ENCODE measurements at regions not wholly inside any gene's neighbourhood (a gene's known extent, or its start where the extent isn't known, plus 50 kb on each side); places are given as distances from the start of the nearest gene placed in this dataset.
"Not testable (repeated sequence)": the region's sequence is repeated elsewhere in the genome, so short reads cannot be mapped to it uniquely, and the experiment has no call there.

DNA sequence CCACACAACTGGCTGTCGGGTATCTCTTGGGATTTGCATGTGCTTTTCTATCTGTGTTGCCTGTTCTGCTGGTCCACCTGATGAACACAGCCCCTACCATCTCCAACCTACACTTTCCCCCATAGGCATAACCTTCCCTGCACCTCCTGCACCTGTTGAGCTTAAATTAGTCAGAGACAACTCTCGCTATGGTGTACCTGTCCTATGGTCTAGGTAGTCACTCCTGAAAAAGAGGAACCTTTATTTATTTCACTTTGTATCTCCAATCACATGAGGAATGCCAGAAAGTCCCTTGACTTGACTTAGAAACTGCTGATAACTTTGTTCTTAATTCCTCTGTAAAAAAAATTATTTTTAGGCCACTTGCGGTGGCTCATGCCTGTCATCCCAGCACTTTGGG lies 338.1 kb downstream of the DHRSX start:
- H3K4me1 Mint-ChIP-seq (ENCODE audit: low read depth): no peaks in the 10 kb centered on the region
- no peaks in the 10 kb centered on the region for H3K36me3 Mint-ChIP-seq (ENCODE audit: low read depth)
- no peaks in the 10 kb centered on the region for H3K27me3 Mint-ChIP-seq (ENCODE audit: low read depth)
- DNase-seq: no peak
- peaks cover 19% of the 10 kb centered on the region for H3K9me3 Mint-ChIP-seq
- H3K4me3 Mint-ChIP-seq: no peak overlapping the region
- CTCF ChIA-PET: no interaction called here
- intact Hi-C loops (cut with micrococcal nuclease): no loop called here
- H3K27ac Mint-ChIP-seq: no peak overlapping the region

DNA sequence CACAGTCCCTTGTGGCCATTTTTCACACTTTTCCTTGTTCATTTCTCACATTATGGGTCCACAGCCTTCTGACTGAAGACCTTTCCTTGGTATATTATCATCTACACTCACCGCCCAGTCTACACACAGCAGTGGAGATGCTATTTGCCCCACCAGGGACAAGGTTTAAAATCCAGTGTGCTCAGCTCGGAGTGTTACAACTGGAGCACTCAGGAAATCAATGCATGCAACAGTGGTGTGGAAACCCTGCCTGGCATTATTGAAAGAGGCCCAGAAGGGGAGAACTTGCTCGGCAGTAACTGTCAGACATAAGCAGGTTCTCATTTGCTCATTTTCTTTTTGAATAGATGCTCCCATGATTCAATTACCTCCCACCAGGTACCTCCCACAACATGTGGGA lies 340.9 kb downstream of the DHRSX start:
- Mint-ChIP-seq H3K4me3 (no peak overlapping the region), H3K9me3 (peaks cover 19% of the 10 kb centered on the region)
- no peak for DNase-seq

DNA sequence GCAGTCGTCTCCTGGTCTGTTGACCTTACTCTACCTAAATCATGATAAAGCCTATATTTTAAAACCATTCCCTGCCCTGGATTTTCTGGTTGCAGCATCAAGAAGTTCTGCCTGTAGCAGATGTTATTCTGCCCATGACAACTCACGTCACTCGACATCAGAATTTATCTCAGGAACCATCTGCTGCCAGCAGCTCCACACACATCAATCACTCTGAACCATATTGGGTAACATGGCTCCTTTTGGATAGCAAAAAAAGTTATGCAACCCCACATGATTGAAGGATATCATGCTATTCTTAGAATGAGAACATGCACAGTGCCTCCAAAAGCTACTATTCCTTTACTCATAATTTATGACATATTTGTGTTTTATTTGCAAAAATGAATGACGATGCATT lies 341.4 kb downstream of the DHRSX start:
- H3K9me3 Mint-ChIP-seq: peaks cover 22% of the 10 kb centered on the region
- no peak overlapping the region for H3K4me3 Mint-ChIP-seq
- no peak overlapping the region for H3K27ac Mint-ChIP-seq
- intact Hi-C loops (cut with micrococcal nuclease): no loop called here
- CTCF ChIA-PET: no interaction called here
- H3K4me1 Mint-ChIP-seq (ENCODE audit: low read depth): no peaks in the 10 kb centered on the region
- H3K27me3 Mint-ChIP-seq (ENCODE audit: low read depth): no peaks in the 10 kb centered on the region
- H3K36me3 Mint-ChIP-seq (ENCODE audit: low read depth): no peaks in the 10 kb centered on the region
- DNase-seq: no peak

More for the DNA sequence above, 340.9 kb downstream of the DHRSX start:
- Mint-ChIP-seq H3K27me3 (ENCODE audit: low read depth) (no peaks in the 10 kb centered on the region), H3K36me3 (ENCODE audit: low read depth) (no peaks in the 10 kb centered on the region), H3K27ac (no peak overlapping the region), H3K4me1 (ENCODE audit: low read depth) (no peaks in the 10 kb centered on the region)
- CTCF ChIA-PET: no interaction called here
- intact Hi-C loops (cut with micrococcal nuclease): no loop called here

- peaks cover 47% of the 10 kb centered on the region for H3K9me3 Mint-ChIP-seq
- no peak for DNase-seq
- intact Hi-C loops (cut with micrococcal nuclease): no loop called here
- CTCF ChIA-PET: no interaction called here
- H3K36me3 Mint-ChIP-seq (ENCODE audit: low read depth): peaks cover 2% of the 10 kb centered on the region
- no peak overlapping the region for H3K4me3 Mint-ChIP-seq
- no peak overlapping the region for H3K27ac Mint-ChIP-seq
- no peaks in the 10 kb centered on the region for H3K27me3 Mint-ChIP-seq (ENCODE audit: low read depth)
- no peaks in the 10 kb centered on the region for H3K4me1 Mint-ChIP-seq (ENCODE audit: low read depth)
Observed at GRCh38 chrX:2150722-2151121, 350.1 kb downstream of the DHRSX start.

GRCh38 chrX:2150014-2150413 lies 350.8 kb downstream of the DHRSX start:
- H3K4me1 Mint-ChIP-seq (ENCODE audit: low read depth); CTCF ChIA-PET: not testable (repeated sequence)
- H3K9me3 Mint-ChIP-seq: peaks cover 46% of the 10 kb centered on the region

GRCh38 chrX:2149055-2149454 lies 351.7 kb downstream of the DHRSX start:
- H3K27ac Mint-ChIP-seq; H3K27me3 Mint-ChIP-seq (ENCODE audit: low read depth); H3K36me3 Mint-ChIP-seq (ENCODE audit: low read depth); H3K4me1 Mint-ChIP-seq (ENCODE audit: low read depth); DNase-seq; H3K4me3 Mint-ChIP-seq; CTCF ChIA-PET; intact Hi-C loops (cut with micrococcal nuclease): not testable (repeated sequence)
- H3K9me3 Mint-ChIP-seq: peaks cover 46% of the 10 kb centered on the region

More at GRCh38 chrX:2150014-2150413, 350.8 kb downstream of the DHRSX start:
- intact Hi-C loops (cut with micrococcal nuclease); H3K27ac Mint-ChIP-seq; H3K4me3 Mint-ChIP-seq; H3K36me3 Mint-ChIP-seq (ENCODE audit: low read depth); DNase-seq; H3K27me3 Mint-ChIP-seq (ENCODE audit: low read depth): not testable (repeated sequence)

- intact Hi-C loops (cut with micrococcal nuclease): no loop called here
- CTCF ChIA-PET: no interaction called here
- no peak overlapping the region for H3K27ac Mint-ChIP-seq
- H3K9me3 Mint-ChIP-seq: peaks cover 45% of the 10 kb centered on the region
- no peak for DNase-seq
- no peaks in the 10 kb centered on the region for H3K4me1 Mint-ChIP-seq (ENCODE audit: low read depth)
- H3K4me3 Mint-ChIP-seq: no peak overlapping the region
- H3K36me3 Mint-ChIP-seq (ENCODE audit: low read depth): peaks cover 1% of the 10 kb centered on the region
- no peaks in the 10 kb centered on the region for H3K27me3 Mint-ChIP-seq (ENCODE audit: low read depth)
Observed at GRCh38 chrX:2147928-2148327, 352.8 kb downstream of the DHRSX start.

DNA sequence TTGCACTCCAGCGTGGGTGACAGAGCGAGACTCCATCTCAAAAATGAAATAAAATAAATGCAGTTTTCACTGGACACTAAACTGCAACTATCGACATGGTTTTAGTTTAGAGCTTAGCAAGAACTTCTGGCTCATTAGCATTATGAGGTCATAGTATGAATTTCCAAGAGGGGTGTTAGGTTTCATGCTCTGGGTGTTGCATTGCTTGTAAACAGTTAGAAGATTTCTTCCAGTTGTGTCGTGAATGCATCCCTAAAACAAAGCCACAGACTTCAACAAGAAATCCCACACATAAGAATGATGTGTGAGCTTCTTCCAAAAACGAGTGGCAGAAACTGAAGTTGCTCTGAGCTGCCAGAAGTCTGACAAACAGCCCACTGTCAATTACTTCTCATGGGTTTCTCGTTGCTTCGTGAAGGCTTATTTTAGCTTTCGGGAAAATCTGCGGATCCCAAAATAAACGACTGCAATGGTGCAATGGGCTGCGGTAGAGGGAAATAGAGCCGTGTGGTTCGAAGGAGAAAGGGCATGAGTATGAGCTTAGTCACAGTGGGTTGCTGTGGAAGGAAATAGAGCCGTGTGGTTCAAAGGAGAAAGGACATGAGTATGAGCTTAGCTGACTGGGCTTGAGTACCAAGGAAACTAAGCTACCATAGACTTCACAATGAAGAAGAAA lies 354.9 kb downstream of the DHRSX start:
- H3K9me3 Mint-ChIP-seq: peaks cover 51% of the 10 kb centered on the region
- H3K27ac Mint-ChIP-seq: no peak overlapping the region
- no peaks in the 10 kb centered on the region for H3K27me3 Mint-ChIP-seq (ENCODE audit: low read depth)
- no peak overlapping the region for H3K4me3 Mint-ChIP-seq
- CTCF ChIA-PET: no interaction called here
- DNase-seq: no peak
- H3K36me3 Mint-ChIP-seq (ENCODE audit: low read depth): peaks cover 1% of the 10 kb centered on the region
- no peaks in the 10 kb centered on the region for H3K4me1 Mint-ChIP-seq (ENCODE audit: low read depth)
- intact Hi-C loops (cut with micrococcal nuclease): no loop called here

- no peak overlapping the region for H3K27ac Mint-ChIP-seq
- CTCF ChIA-PET: no interaction called here
- H3K4me3 Mint-ChIP-seq: no peak overlapping the region
- H3K4me1 Mint-ChIP-seq (ENCODE audit: low read depth): no peaks in the 10 kb centered on the region
- no peaks in the 10 kb centered on the region for H3K27me3 Mint-ChIP-seq (ENCODE audit: low read depth)
- H3K9me3 Mint-ChIP-seq: peaks cover 18% of the 10 kb centered on the region
- no peak for DNase-seq
- intact Hi-C loops (cut with micrococcal nuclease): no loop called here
- H3K36me3 Mint-ChIP-seq (ENCODE audit: low read depth): no peaks in the 10 kb centered on the region
Observed at GRCh38 chrX:2137882-2138281, 362.9 kb downstream of the DHRSX start.

DNA sequence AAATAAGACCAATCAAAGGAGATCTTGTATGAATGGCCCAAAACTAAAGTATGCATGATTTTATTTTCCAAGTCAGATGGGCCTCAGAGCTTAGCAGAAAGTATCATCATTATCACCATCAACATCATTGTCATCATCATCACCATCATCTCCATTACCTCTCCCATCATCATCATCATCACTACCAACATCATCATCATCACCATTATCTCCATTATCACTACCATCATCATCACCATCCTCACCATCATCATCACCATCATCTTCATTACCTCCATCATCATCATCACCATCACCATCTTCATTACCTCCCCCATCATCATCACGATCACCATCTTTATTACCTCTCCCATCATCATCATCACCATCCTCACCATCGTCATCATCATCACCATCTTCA lies 363.9 kb downstream of the DHRSX start:
- intact Hi-C loops (cut with micrococcal nuclease): no loop called here
- Mint-ChIP-seq H3K27ac (no peak overlapping the region), H3K9me3 (peaks cover 11% of the 10 kb centered on the region), H3K27me3 (ENCODE audit: low read depth) (no peaks in the 10 kb centered on the region), H3K36me3 (ENCODE audit: low read depth) (no peaks in the 10 kb centered on the region), H3K4me3 (no peak overlapping the region), H3K4me1 (ENCODE audit: low read depth) (no peaks in the 10 kb centered on the region)
- no peak for DNase-seq
- CTCF ChIA-PET: no interaction called here

DNA sequence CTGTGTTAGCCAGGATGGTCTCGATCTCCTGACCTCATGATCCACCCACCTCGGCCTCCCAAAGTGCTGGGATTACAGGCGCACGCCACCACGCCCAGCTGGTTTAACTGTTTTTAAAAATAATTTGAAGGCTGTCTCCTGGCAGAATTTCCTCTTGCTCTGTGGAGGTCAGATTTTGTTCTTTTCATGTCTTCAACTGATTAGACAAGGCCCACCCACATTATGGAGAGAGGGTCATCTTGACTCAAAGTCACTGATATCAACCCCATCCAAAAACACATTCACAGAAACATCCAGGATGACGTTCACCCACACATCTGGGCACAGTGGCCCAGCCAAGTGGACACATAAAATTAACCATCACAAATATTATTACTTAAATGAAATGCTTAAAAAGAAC lies 365.4 kb downstream of the DHRSX start:
- Mint-ChIP-seq H3K9me3 (peaks cover 8% of the 10 kb centered on the region), H3K4me1 (ENCODE audit: low read depth) (no peaks in the 10 kb centered on the region), H3K27ac (no peak overlapping the region), H3K27me3 (ENCODE audit: low read depth) (no peaks in the 10 kb centered on the region), H3K4me3 (no peak overlapping the region), H3K36me3 (ENCODE audit: low read depth) (no peaks in the 10 kb centered on the region)
- no peak for DNase-seq
- intact Hi-C loops (cut with micrococcal nuclease): no loop called here
- CTCF ChIA-PET: no interaction called here

DNA sequence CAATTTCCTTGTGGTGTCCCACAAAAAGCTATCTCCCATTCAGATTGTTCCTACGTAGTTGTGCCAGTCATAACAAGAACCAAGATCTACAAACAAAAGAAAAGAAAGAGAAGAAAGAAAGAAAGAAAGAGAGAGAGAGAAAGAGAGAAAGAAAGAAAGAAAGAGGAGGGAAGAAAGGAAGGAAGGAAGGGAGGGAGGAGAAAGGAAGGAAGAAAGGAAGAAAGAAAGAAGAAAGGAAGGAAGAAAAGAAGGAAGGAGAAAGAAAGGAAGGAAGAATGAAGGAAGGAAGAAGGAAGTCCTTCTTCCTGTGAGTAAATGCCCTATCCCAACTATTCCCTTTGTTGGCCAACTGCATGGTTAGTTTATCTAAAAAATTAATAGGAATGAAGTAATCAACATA lies 366.0 kb downstream of the DHRSX start:
- no peaks in the 10 kb centered on the region for H3K4me1 Mint-ChIP-seq (ENCODE audit: low read depth)
- no peaks in the 10 kb centered on the region for H3K27me3 Mint-ChIP-seq (ENCODE audit: low read depth)
- H3K4me3 Mint-ChIP-seq: no peak overlapping the region
- CTCF ChIA-PET: no interaction called here
- intact Hi-C loops (cut with micrococcal nuclease): no loop called here
- H3K9me3 Mint-ChIP-seq: peaks cover 5% of the 10 kb centered on the region
- no peak overlapping the region for H3K27ac Mint-ChIP-seq
- H3K36me3 Mint-ChIP-seq (ENCODE audit: low read depth): no peaks in the 10 kb centered on the region
- no peak for DNase-seq
